HCT116 (cell line): ENCODE measurements at regions not wholly inside any gene's neighbourhood (a gene's known extent, or its start where the extent isn't known, plus 50 kb on each side); places are given as distances from the start of the nearest gene placed in this dataset.
A peak's percentile ranks its signal among the peaks of the same experiment; 100 is the strongest.

Experiments used
- ATAC-seq: fragments of 200-7000 bp; cut with Tn5 transposase; 2 replicates; pipeline ENCODE4 v1.9.1; 2020; ENCODE audit warnings: mild to moderate bottlenecking, moderate library complexity
- BruUV-seq: library from RNA; stranded (reverse); fragments of 400-500 nt; replicated peaks from 2 replicates; lab custom pipeline; 2021; lab: Mats Ljungman, UMichigan
- CTCF ChIA-PET: fragments of 300-600 bp; sonication (Branson Sonifier 250); formaldehyde crosslinking; loops from one replicate; lab custom pipeline; 2021; ENCODE audit warnings: antibody characterized with exemption; lab: Charles Lee
- POLR2A ChIA-PET: fragments of 300-600, 350-600 bp; sonication (Branson Sonifier 250); formaldehyde crosslinking; loops from one replicate; lab custom pipeline; 2021; ENCODE audit warnings: antibody characterized with exemption; lab: Charles Lee
- RAD21 ChIA-PET, 2 experiments: fragments of 300-600 bp; sonication (Branson Sonifier 250); formaldehyde crosslinking; loops; one replicate each; lab custom pipeline; 2023; ENCODE audit warnings: low total read pairs in 2 of 2; ENCODE audit not compliant: uncharacterized antibody in 2 of 2, unreplicated experiment in 2 of 2, low non-redundant PET in 1 of 2; lab: Charles Lee
- DNase-seq: peaks from one replicate; pipeline ENCODE4 v3.0.0-alpha.2; 2010; ENCODE audit warnings: low read depth, low spot score
- H2AFZ ChIP-seq: fragments of 200-600 bp; shearing (Covaris generic), sonication (generic); 2 replicates; pipeline ENCODE4 v1.6.1; 2017; ENCODE audit warnings: low read depth, mixed run types, mixed read lengths, antibody characterized with exemption, low read length; ENCODE audit not compliant: poor library complexity, severe bottlenecking
- H3K27ac ChIP-seq: 2 replicates; pipeline ENCODE4 v1.5.1; 2012; ENCODE audit warnings: low read depth, low read length
- H3K27me3 ChIP-seq: fragments of 200-600 bp; sonication (generic); 2 replicates; pipeline ENCODE4 v1.6.1; 2016; ENCODE audit warnings: mixed run types, low read length, mixed read lengths; ENCODE audit not compliant: insufficient read depth
- H3K36me3 ChIP-seq, 2 experiments: fragments of 200-500 bp in 1 of 2; fragments of 200-600 bp in 1 of 2; sonication (Bioruptor generic) in 1 of 2; sonication (generic) in 1 of 2; 2 replicates each; pipeline versions ENCODE4 v1.5.1 to v1.6.1; 2014 to 2016; ENCODE audit warnings: low read length in 2 of 2, inconsistent platforms in 1 of 2, mixed read lengths in 1 of 2, mixed run types in 1 of 2; ENCODE audit not compliant: insufficient read depth in 2 of 2, control insufficient read depth in 1 of 2
- H3K4me1 ChIP-seq, 2 experiments: fragments of 200-600 bp in 1 of 2; sonication (generic) in 1 of 2; 2 replicates each; pipeline versions ENCODE4 v1.5.1 to v1.6.1; 2012 to 2017; ENCODE audit warnings: low read length in 2 of 2, inconsistent platforms in 1 of 2, mild to moderate bottlenecking in 1 of 2, mixed read lengths in 1 of 2, mixed run types in 1 of 2, moderate library complexity in 1 of 2; ENCODE audit not compliant: insufficient read depth in 2 of 2, control insufficient read depth in 1 of 2
- H3K4me2 ChIP-seq: fragments of 200-600 bp; sonication (generic); 2 replicates; pipeline ENCODE4 v1.6.1; 2017; ENCODE audit warnings: mixed run types, low read length, mixed read lengths
- H3K4me3 ChIP-seq, 2 experiments: fragments of 200-600 bp in 1 of 2; sonication (generic) in 1 of 2; replicated peaks in 1 of 2; 2 replicates each; pipeline ENCODE4 v1.5.1; 2011 to 2016; ENCODE audit warnings: low read length in 2 of 2, control low read depth in 1 of 2, low read depth in 1 of 2, mild to moderate bottlenecking in 1 of 2, mixed read lengths in 1 of 2, mixed run types in 1 of 2
- H3K79me2 ChIP-seq: fragments of 200-600 bp; sonication (generic); 2 replicates; pipeline ENCODE4 v1.6.1; 2017; ENCODE audit warnings: mild to moderate bottlenecking, mixed run types, low read length, moderate library complexity, mixed read lengths; ENCODE audit not compliant: insufficient read depth
- H3K9ac ChIP-seq: fragments of 200-600 bp; sonication (generic); 2 replicates; pipeline ENCODE4 v1.6.1; 2016; ENCODE audit warnings: low read length, mixed read lengths
- H3K9me2 ChIP-seq: fragments of 200-600 bp; sonication (generic), shearing (Covaris generic); 2 replicates; pipeline ENCODE4 v1.6.1; 2017; ENCODE audit warnings: mixed run types, mild to moderate bottlenecking, moderate library complexity; ENCODE audit not compliant: insufficient read depth
- H3K9me3 ChIP-seq, 2 experiments: fragments of 200-500 bp in 1 of 2; fragments of 200-600 bp in 1 of 2; sonication (Bioruptor generic) in 1 of 2; sonication (generic) in 1 of 2; 2 replicates each; pipeline ENCODE4 v1.6.1; 2014 to 2017; ENCODE audit warnings: low read length in 2 of 2, mixed read lengths in 2 of 2, inconsistent platforms in 1 of 2, low read depth in 1 of 2, mild to moderate bottlenecking in 1 of 2, mixed run types in 1 of 2, moderate library complexity in 1 of 2; ENCODE audit not compliant: control insufficient read depth in 1 of 2, insufficient read depth in 1 of 2
- H4K20me1 ChIP-seq: fragments of 200-600 bp; sonication (generic), shearing (Covaris generic); 2 replicates; pipeline ENCODE4 v1.6.1; 2017; ENCODE audit warnings: mixed run types, mild to moderate bottlenecking, moderate library complexity; ENCODE audit not compliant: insufficient read depth
- CTCF ChIP-seq, 3 experiments: fragments of 200-600 bp in 1 of 3; sonication (generic) in 1 of 3; IDR thresholded peaks in 2 of 3; conservative IDR thresholded peaks in 1 of 3; 2 replicates each; pipeline ENCODE4 v1.5.1; 2012 to 2017; ENCODE audit warnings: low read depth in 2 of 3, low read length in 2 of 3, antibody characterized with exemption in 1 of 3, borderline replicate concordance in 1 of 3, control low read depth in 1 of 3, mild to moderate bottlenecking in 1 of 3, mixed read lengths in 1 of 3, mixed run types in 1 of 3, moderate library complexity in 1 of 3; ENCODE audit not compliant: insufficient read depth in 1 of 3
- EZH2phosphoT487 ChIP-seq: fragments of 200-600 bp; IDR thresholded peaks from 2 replicates; pipeline ENCODE4 v1.6.1; 2018; ENCODE audit warnings: antibody characterized with exemption, borderline replicate concordance
- POLR2AphosphoS5 ChIP-seq: IDR thresholded peaks from 2 replicates; pipeline ENCODE4 v1.6.1; 2011; ENCODE audit warnings: mild to moderate bottlenecking, low read depth, low read length, moderate library complexity
- RAD21 ChIP-seq: IDR thresholded peaks from 2 replicates; pipeline ENCODE4 v1.6.1; 2012; ENCODE audit warnings: low read depth, mild to moderate bottlenecking
- ZBTB33 ChIP-seq: IDR thresholded peaks from 2 replicates; pipeline ENCODE4 v1.6.1; 2011; ENCODE audit warnings: mild to moderate bottlenecking, low read length, moderate library complexity; ENCODE audit not compliant: insufficient replicate concordance; ENCODE audit errors: extremely low read depth
- ZNF274 ChIP-seq: fragments of 200-500 bp; sonication (Bioruptor generic); IDR thresholded peaks from 2 replicates; pipeline ENCODE4 v1.6.1; 2014; ENCODE audit warnings: mild to moderate bottlenecking, low read depth, low read length, inconsistent platforms
- intact Hi-C: fragments of 100-400 bp; cut with micrococcal nuclease; formaldehyde crosslinking; loops from 2 replicates; pipeline ENCODE4 v1.10.0; 2022

- RAD21 ChIA-PET, result no interaction called here
These were observed 459.6 kb upstream of the PAPPA start for GRCh38 chr9:115694014-115694413.

GRCh38 chr9:115694991-115695390 is 458.6 kb upstream of the PAPPA start:
- ATAC-seq (no peak), DNase-seq (no peak)
- Histone ChIP-seq H3K9me3 (no peaks in the 10 kb centered on the region), H3K9me2 (no peaks in the 10 kb centered on the region), H3K36me3 (no peaks in the 10 kb centered on the region), H4K20me1 (no peaks in the 10 kb centered on the region), H2AFZ (no peak overlapping the region), H3K27ac (no peak overlapping the region), H3K9ac (no peak overlapping the region), H3K4me2 (no peak overlapping the region), H3K79me2 (no peaks in the 10 kb centered on the region), H3K4me1 (peaks cover 0 to 9% of the 10 kb centered on the region in 2 experiments; a peak in 1 of 4 replicates), H3K27me3 (peaks cover 23% of the 10 kb centered on the region; the same call in 1 of the 2 replicates), H3K4me3 (no peak overlapping the region)
- POLR2A ChIA-PET, result no interaction called here
- no TSS peak for BruUV-seq
- CTCF ChIA-PET, result no interaction called here
- intact Hi-C loops, result loop anchor here (2.0 to 10.0 kb wide), 3 partner anchors 470 to 952 kb away; no protein-coding TSS in a partner anchor
- RAD21 ChIA-PET, result no interaction called here
- TF ChIP-seq ZNF274 (no peak), EZH2phosphoT487 (no peak), ZBTB33 (no peak)

More at GRCh38 chr9:115694014-115694413, 459.6 kb upstream of the PAPPA start:
- no peak for TF ChIP-seq POLR2AphosphoS5
- TF ChIP-seq CTCF (IDR thresholded peaks at IDR 0.05 in 2 of 3, conservative IDR thresholded peaks at IDR 0.05 in 1 of 3; ENCODE audit: borderline replicate concordance in 1 of 3, insufficient read depth in 1 of 3, low read depth in 2 of 3, low read length in 2 of 3), result peak in 2 of 3 experiments; percentile 25 to 43; a peak in 4 of 6 replicates
- TF ChIP-seq RAD21, result peak; percentile 68
- TF ChIP-seq, all 23 proteins: peak for 2
- H3K9me2 ChIP-seq, result no peaks in the 10 kb centered on the region
- no TSS peak for BruUV-seq
- H3K4me3 ChIP-seq, result no peak overlapping the region
- no peaks in the 10 kb centered on the region for H3K36me3 ChIP-seq
- ChIA-PET CTCF (no interaction called here), POLR2A (no interaction called here)
- H4K20me1 ChIP-seq, result no peaks in the 10 kb centered on the region
- peaks cover 0 to 9% of the 10 kb centered on the region in 2 experiments; a peak in 1 of 4 replicates for H3K4me1 ChIP-seq
- H3K79me2 ChIP-seq, result no peaks in the 10 kb centered on the region
- H3K27me3 ChIP-seq, result peaks cover 23% of the 10 kb centered on the region; the same call in 1 of the 2 replicates
- ATAC-seq (peak; percentile 63; the same call in 1 of the 2 replicates), DNase-seq (no peak)
- intact Hi-C loops, result loop anchor here (2.0 to 10.0 kb wide), 3 partner anchors 471 to 953 kb away; no protein-coding TSS in a partner anchor
- no peak overlapping the region for H3K9ac ChIP-seq
- no peak overlapping the region for H3K27ac ChIP-seq
- no peaks in the 10 kb centered on the region for H3K9me3 ChIP-seq
- no peak overlapping the region for H2AFZ ChIP-seq
- H3K4me2 ChIP-seq, result no peak overlapping the region
